T-helper 9 cell (primary cell): ENCODE measurements at regions not wholly inside any gene's neighbourhood (a gene's known extent, or its start where the extent isn't known, plus 50 kb on each side); places are given as distances from the start of the nearest gene placed in this dataset.

Experiments
- DNase-seq: peaks from one replicate; pipeline ENCODE4 v3.0.0-alpha.2; 2020

DNA sequence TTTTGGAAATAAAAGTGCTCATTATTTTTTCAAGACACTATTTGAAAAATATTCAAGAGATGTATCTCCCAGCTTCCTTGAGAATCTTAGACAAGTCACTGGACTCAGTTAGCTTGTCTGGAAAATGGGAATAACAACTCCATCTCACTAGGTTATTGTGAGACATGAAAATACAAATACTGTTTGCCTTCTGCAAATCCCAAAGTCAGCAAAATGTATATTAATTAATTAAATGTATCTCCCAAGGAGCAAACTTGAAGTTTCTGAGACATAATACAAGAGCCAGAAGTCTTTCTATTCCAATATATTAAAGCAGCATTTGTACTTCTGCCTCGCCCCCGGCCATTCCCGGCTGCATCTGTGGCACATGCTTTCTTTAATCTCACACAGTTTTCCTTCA is 54.6 kb upstream of the ID4 start:
- DNase-seq: no peak
